Cardiac muscle cell (in vitro differentiated cells and primary cell): ENCODE measurements at regions not wholly inside any gene's neighbourhood (a gene's known extent, or its start where the extent isn't known, plus 50 kb on each side); places are given as distances from the start of the nearest gene placed in this dataset.
"Not testable (repeated sequence)": the region's sequence is repeated elsewhere in the genome, so short reads cannot be mapped to it uniquely, and the experiment has no call there.

Source experiments
- DNase-seq, 2 donors: peaks; one replicate each; pipeline versions ENCODE4 v3.0.0 to v3.0.0-alpha.2; 2010 to 2017; ENCODE audit warnings: low read depth in 1 of 2, low spot score in 1 of 2
- H3K27ac ChIP-seq: fragments of 200-600 bp; sonication (generic); 2 replicates; pipeline ENCODE4 v1.5.1; 2016
- H3K27me3 ChIP-seq: fragments of 200-600 bp; sonication (generic); 2 replicates; pipeline ENCODE4 v1.6.0; 2016; ENCODE audit warnings: control low read depth
- H3K36me3 ChIP-seq: fragments of 200-600 bp; sonication (generic); 2 replicates; pipeline ENCODE4 v1.5.1; 2016; ENCODE audit warnings: control low read depth
- H3K4me1 ChIP-seq: fragments of 200-600 bp; sonication (generic); 2 replicates; pipeline ENCODE4 v1.8.1; 2017; ENCODE audit warnings: low read depth, mild to moderate bottlenecking, mixed run types
- H3K4me3 ChIP-seq: fragments of 200-600 bp; sonication (generic); 2 replicates; pipeline ENCODE4 v1.5.1; 2016; ENCODE audit warnings: mild to moderate bottlenecking
- H3K9me3 ChIP-seq: fragments of 200-600 bp; sonication (generic); 2 replicates; pipeline ENCODE4 v1.5.1; 2017; ENCODE audit warnings: low read depth, mild to moderate bottlenecking, control low read depth
- CTCF ChIP-seq: IDR thresholded peaks from 2 replicates; pipeline ENCODE4 v1.5.1; 2012; ENCODE audit warnings: low read depth, mild to moderate bottlenecking, low read length

- Histone ChIP-seq H3K27ac (no peak overlapping the region), H3K4me3 (no peak overlapping the region), H3K4me1 (no peaks in the 10 kb centered on the region), H3K36me3 (no peaks in the 10 kb centered on the region), H3K9me3 (no peaks in the 10 kb centered on the region), H3K27me3 (no peaks in the 10 kb centered on the region)
- peak in 1 of 2 donors; percentile 47 for DNase-seq
- TF ChIP-seq CTCF, result no peak
Measured at GRCh38 chr2:75846683-75847190, 136.0 kb upstream of the GCFC2 start.

- no peak overlapping the region for H3K4me3 ChIP-seq
- no peaks in the 10 kb centered on the region for H3K4me1 ChIP-seq
- H3K27ac ChIP-seq, result no peak overlapping the region
Measured at GRCh38 chr2:75844651-75845050, 133.9 kb upstream of the GCFC2 start.

GRCh38 chr2:75834588-75834987 is 123.9 kb upstream of the GCFC2 start:
- H3K27me3 ChIP-seq, H3K9me3 ChIP-seq, H3K36me3 ChIP-seq, H3K27ac ChIP-seq, DNase-seq, H3K4me3 ChIP-seq, H3K4me1 ChIP-seq: not testable (repeated sequence)

More at GRCh38 chr2:75844651-75845050, 133.9 kb upstream of the GCFC2 start:
- TF ChIP-seq CTCF, result no peak
- no peaks in the 10 kb centered on the region for H3K36me3 ChIP-seq
- no peaks in the 10 kb centered on the region for H3K9me3 ChIP-seq
- peak in 1 of 2 donors; percentile 46 for DNase-seq
- no peaks in the 10 kb centered on the region for H3K27me3 ChIP-seq

GRCh38 chr2:75833386-75833785 is 122.7 kb upstream of the GCFC2 start:
- H3K27me3 ChIP-seq, result no peaks in the 10 kb centered on the region
- DNase-seq, result no peak
- no peaks in the 10 kb centered on the region for H3K4me1 ChIP-seq
- no peak overlapping the region for H3K4me3 ChIP-seq
- no peak overlapping the region for H3K27ac ChIP-seq
- H3K9me3 ChIP-seq, result no peaks in the 10 kb centered on the region
- no peak for TF ChIP-seq CTCF
- no peaks in the 10 kb centered on the region for H3K36me3 ChIP-seq

GRCh38 chr2:75828826-75829225 is 118.1 kb upstream of the GCFC2 start:
- DNase-seq, result no peak
- no peaks in the 10 kb centered on the region for H3K9me3 ChIP-seq
- no peaks in the 10 kb centered on the region for H3K27me3 ChIP-seq
- no peak overlapping the region for H3K4me3 ChIP-seq
- H3K4me1 ChIP-seq, result no peaks in the 10 kb centered on the region
- H3K27ac ChIP-seq, result no peak overlapping the region
- TF ChIP-seq CTCF, result no peak
- no peaks in the 10 kb centered on the region for H3K36me3 ChIP-seq

- H3K27me3 ChIP-seq, H3K4me3 ChIP-seq, DNase-seq, H3K4me1 ChIP-seq, H3K36me3 ChIP-seq, H3K9me3 ChIP-seq, H3K27ac ChIP-seq: not testable (repeated sequence)
Measured at GRCh38 chr2:75823515-75823914, 112.8 kb upstream of the GCFC2 start.

GRCh38 chr2:75822336-75822735 is 111.6 kb upstream of the GCFC2 start:
- Histone ChIP-seq H3K9me3 (no peaks in the 10 kb centered on the region), H3K4me1 (no peaks in the 10 kb centered on the region), H3K27me3 (no peaks in the 10 kb centered on the region), H3K36me3 (no peaks in the 10 kb centered on the region), H3K4me3 (no peak overlapping the region), H3K27ac (no peak overlapping the region)
- TF ChIP-seq CTCF, result no peak
- DNase-seq, result no peak
